ENCODE measurements at regions not wholly inside any gene's neighbourhood (a gene's known extent, or its start where the extent isn't known, plus 50 kb on each side); places are given as distances from the start of the nearest gene placed in this dataset.

DNA sequence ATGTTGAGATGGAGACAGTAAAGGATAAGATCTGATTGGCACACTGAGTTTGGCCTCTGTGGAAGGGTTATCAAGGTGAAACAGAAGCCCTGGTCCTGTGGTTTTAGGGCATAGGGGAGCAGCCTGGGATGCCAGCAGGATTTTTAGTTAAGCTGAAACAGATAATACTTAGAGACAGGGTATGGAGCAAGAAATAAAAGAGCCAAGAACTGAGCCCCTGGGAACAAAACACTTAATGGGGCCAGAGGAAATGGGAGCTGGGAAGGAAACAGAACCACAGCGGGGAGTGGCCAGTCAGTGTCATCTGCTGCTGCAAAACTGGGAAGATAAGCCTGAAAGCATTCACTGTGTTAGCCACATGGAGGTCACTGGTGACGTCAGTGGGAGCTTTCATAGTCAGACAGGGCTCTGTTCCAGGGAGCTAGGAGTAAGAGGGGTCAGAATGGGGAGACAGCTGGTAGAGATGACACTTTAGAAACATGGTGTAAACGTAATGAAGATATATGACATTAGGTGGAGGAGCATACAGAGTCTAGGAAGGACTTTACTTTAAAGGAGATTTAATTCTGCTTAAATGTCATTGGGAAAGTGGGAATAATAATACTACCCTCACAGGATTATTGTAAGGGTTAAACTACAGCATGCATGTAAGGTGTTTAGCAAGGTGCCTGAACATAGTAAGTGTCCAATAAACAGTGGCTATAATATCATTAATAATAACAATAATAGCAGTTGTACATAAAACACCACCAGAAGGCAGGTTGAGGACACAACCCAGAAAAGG is 172.7 kb upstream of the CTNNB1 start:
- intact Hi-C loops (cut with DNase I; ENCODE audit: low total_unique reads) = no loop called here
- no peak for DNase-seq (ENCODE audit: low spot score in 2 of 2)
- no peaks in the 10 kb centered on the region for H3K4me1 ChIP-seq
- no peaks in the 10 kb centered on the region for H3K27me3 ChIP-seq
- H3K27ac ChIP-seq = no peak overlapping the region
- H3K36me3 ChIP-seq = no peaks in the 10 kb centered on the region
- TF ChIP-seq POLR2A (IDR thresholded peaks at IDR 0.05) (no peak), POLR2AphosphoS5 (IDR thresholded peaks at IDR 0.05) (no peak)
- TF ChIP-seq, protein P1, sequence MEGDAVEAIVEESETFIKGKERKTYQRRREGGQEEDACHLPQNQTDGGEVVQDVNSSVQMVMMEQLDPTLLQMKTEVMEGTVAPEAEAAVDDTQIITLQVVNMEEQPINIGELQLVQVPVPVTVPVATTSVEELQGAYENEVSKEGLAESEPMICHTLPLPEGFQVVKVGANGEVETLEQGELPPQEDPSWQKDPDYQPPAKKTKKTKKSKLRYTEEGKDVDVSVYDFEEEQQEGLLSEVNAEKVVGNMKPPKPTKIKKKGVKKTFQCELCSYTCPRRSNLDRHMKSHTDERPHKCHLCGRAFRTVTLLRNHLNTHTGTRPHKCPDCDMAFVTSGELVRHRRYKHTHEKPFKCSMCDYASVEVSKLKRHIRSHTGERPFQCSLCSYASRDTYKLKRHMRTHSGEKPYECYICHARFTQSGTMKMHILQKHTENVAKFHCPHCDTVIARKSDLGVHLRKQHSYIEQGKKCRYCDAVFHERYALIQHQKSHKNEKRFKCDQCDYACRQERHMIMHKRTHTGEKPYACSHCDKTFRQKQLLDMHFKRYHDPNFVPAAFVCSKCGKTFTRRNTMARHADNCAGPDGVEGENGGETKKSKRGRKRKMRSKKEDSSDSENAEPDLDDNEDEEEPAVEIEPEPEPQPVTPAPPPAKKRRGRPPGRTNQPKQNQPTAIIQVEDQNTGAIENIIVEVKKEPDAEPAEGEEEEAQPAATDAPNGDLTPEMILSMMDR (IDR thresholded peaks at IDR 0.05) = no peak
- no peaks in the 10 kb centered on the region for H3K9me3 ChIP-seq
- H3K4me3 ChIP-seq = no peak overlapping the region

DNA sequence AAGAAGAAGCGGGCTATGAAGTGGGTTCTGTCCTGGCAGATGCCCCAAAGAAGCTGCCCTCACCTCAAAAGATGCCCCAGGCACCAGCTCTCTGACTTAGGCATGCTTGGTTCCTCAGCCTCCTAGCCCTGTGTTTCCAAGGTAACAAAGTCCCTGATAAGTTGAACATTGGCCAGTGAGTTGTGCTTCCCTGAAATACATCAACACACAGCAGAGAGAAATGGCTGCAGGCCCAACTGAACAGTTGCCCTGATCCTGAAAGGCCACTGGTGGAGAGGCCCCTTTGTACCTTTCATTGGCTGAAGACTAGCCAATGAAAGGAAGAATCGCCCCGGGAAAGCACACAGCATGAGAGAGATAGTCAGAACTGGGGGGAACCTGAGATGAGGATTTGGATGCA is 169.9 kb upstream of the CTNNB1 start:
- TF ChIP-seq POLR2AphosphoS5 (IDR thresholded peaks at IDR 0.05) (no peak), POLR2A (IDR thresholded peaks at IDR 0.05) (no peak)
- TF ChIP-seq, protein P1 (IDR thresholded peaks at IDR 0.05) = no peak
- intact Hi-C loops (cut with DNase I; ENCODE audit: low total_unique reads) = no loop called here
- no peak for DNase-seq (ENCODE audit: low spot score in 2 of 2)
- no peak overlapping the region for H3K27ac ChIP-seq
- no peak overlapping the region for H3K4me3 ChIP-seq
- H3K9me3 ChIP-seq = no peaks in the 10 kb centered on the region
- H3K4me1 ChIP-seq = no peaks in the 10 kb centered on the region
- H3K27me3 ChIP-seq = no peaks in the 10 kb centered on the region
- H3K36me3 ChIP-seq = no peaks in the 10 kb centered on the region

DNA sequence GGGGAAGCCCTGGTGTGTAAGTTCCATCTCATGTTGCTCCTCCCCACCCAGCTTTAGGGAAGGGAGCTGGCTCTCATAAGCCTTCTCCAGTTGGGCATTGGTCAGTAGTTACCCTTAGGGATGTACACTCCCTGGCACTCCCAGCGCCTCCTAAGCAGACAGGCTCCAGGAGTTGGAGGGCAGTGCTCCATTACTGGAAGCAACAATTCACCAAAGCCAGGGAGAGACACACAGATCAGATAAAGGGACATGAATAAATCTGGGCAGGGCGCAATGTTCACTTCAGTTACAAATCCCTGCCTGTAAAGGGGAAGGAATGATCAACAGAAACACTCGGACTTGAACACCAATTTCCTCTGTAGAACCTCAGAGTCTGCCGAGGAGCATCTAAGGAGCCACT is 169.1 kb upstream of the CTNNB1 start:
- Histone ChIP-seq H3K27me3 (no peaks in the 10 kb centered on the region), H3K27ac (no peak overlapping the region), H3K9me3 (no peaks in the 10 kb centered on the region), H3K36me3 (no peaks in the 10 kb centered on the region), H3K4me1 (no peaks in the 10 kb centered on the region), H3K4me3 (no peak overlapping the region)
- intact Hi-C loops (cut with DNase I; ENCODE audit: low total_unique reads) = no loop called here
- TF ChIP-seq, protein P1 (IDR thresholded peaks at IDR 0.05) = no peak
- no peak for TF ChIP-seq POLR2AphosphoS5 (IDR thresholded peaks at IDR 0.05)
- DNase-seq (ENCODE audit: low spot score in 2 of 2) = no peak

DNA sequence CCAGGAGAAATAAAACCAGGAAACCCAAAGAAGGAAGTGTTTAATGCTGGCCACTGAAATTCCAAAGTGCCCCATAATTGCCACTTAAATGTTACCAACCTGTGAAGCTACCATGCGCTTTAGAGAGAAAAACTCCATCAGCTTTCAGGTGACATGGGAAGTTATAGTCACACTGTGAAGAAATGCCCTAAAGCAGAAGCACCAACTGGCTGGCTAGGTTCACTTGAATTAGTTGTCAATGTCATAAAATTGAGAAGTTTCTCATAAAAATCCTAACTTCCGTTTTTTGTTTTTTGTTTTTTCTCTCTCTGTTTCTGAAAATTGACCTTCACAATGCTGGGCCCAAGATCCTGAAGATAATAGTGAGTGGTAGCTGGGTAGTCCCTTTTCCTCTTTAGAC is 167.9 kb upstream of the CTNNB1 start:
- Histone ChIP-seq H3K27ac (no peak overlapping the region), H3K9me3 (no peaks in the 10 kb centered on the region), H3K4me1 (no peaks in the 10 kb centered on the region), H3K4me3 (no peak overlapping the region), H3K27me3 (no peaks in the 10 kb centered on the region), H3K36me3 (no peaks in the 10 kb centered on the region)
- no peak for DNase-seq (ENCODE audit: low spot score in 2 of 2)
- intact Hi-C loops (cut with DNase I; ENCODE audit: low total_unique reads) = no loop called here
- TF ChIP-seq POLR2AphosphoS5 (IDR thresholded peaks at IDR 0.05) (no peak), POLR2A (IDR thresholded peaks at IDR 0.05) (no peak)
- TF ChIP-seq, protein P1 (IDR thresholded peaks at IDR 0.05) = no peak

DNA sequence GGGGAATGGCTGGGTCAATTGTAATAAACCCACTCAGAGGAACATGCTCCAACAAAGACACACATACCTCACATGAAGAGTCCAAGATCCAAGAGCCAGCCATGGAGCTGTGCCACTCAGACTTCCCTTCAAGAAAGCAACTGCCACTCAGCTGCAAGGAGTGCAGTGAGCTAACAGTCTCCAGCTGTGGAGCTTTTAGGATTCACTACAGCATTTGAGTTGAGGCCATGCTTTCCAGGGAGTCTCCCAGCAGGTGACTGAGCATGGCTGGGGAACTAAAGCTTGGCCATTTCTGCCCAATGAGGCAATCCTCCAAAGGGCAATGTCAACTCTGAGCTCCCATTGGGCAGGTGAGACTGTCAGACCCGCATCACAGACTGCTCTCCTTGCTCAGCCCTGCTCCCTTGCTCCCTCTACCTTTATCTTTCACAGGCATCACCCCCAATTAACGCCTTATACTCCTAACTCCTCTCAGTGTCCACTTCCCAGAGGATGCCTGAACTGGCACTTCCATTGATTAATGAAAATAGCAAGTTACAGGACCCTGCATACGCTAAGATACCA is 165.3 kb upstream of the CTNNB1 start:
- intact Hi-C loops (cut with DNase I; ENCODE audit: low total_unique reads) = no loop called here

More for the DNA sequence above, 165.3 kb upstream of the CTNNB1 start:
- Histone ChIP-seq H3K9me3 (no peaks in the 10 kb centered on the region), H3K36me3 (no peaks in the 10 kb centered on the region), H3K27me3 (no peaks in the 10 kb centered on the region), H3K4me3 (no peak overlapping the region), H3K4me1 (no peaks in the 10 kb centered on the region), H3K27ac (no peak overlapping the region)
- DNase-seq (ENCODE audit: low spot score in 2 of 2) = no peak
- TF ChIP-seq, protein P1 (IDR thresholded peaks at IDR 0.05) = no peak
- TF ChIP-seq POLR2AphosphoS5 (IDR thresholded peaks at IDR 0.05) (no peak), POLR2A (IDR thresholded peaks at IDR 0.05) (no peak)

All from breast epithelium (tissue), 4 donors.